H1 (cell line): ENCODE measurements at regions not wholly inside any gene's neighbourhood (a gene's known extent, or its start where the extent isn't known, plus 50 kb on each side); places are given as distances from the start of the nearest gene placed in this dataset.

ENCODE experiments used
- CTCF ChIA-PET: fragments of 300-600 bp; sonication (Branson Sonifier 250); formaldehyde crosslinking; loops from one replicate; lab custom pipeline; 2021; ENCODE audit not compliant: partially characterized antibody; lab: Charles Lee
- POLR2A ChIA-PET: fragments of 300-600 bp; sonication (Branson Sonifier 250); formaldehyde crosslinking; loops from one replicate; lab custom pipeline; 2021; ENCODE audit warnings: inconsistent platforms; ENCODE audit not compliant: partially characterized antibody; lab: Charles Lee
- DNase-seq, 2 experiments: peaks; one replicate each; pipeline versions ENCODE4 v3.0.0 to v3.0.0-alpha.2; 2010 to 2022; ENCODE audit warnings: low spot score in 2 of 2, low read depth in 1 of 2, mixed read lengths in 1 of 2
- FAIRE-seq: peaks from 2 replicates; lab custom pipeline; 2011; peaks lifted over from hg19 to GRCh38; lab: Jason Lieb, UNC
- H2AFZ ChIP-seq: 2 replicates; pipeline ENCODE4 v1.8.1; 2012; ENCODE audit warnings: low read length, inconsistent platforms
- H2AK5ac ChIP-seq: 2 replicates; pipeline ENCODE4 v1.6.1; 2013; ENCODE audit warnings: low read depth, low read length
- H2BK120ac ChIP-seq: replicated peaks from 2 replicates; pipeline ENCODE3; 2013; ENCODE audit warnings: low read depth, low read length, inconsistent platforms
- H2BK12ac ChIP-seq: 2 replicates; pipeline ENCODE4 v1.6.1; 2013; ENCODE audit warnings: low read depth, low read length
- H2BK15ac ChIP-seq: 2 replicates; pipeline ENCODE4 v1.6.1; 2013; ENCODE audit warnings: low read length
- H2BK20ac ChIP-seq: 2 replicates; pipeline ENCODE4 v1.6.1; 2013; ENCODE audit warnings: low read length
- H2BK5ac ChIP-seq: 2 replicates; pipeline ENCODE4 v1.6.1; 2013; ENCODE audit warnings: low read depth, low read length
- H3K14ac ChIP-seq: 2 replicates; pipeline ENCODE4 v1.6.1; 2013; ENCODE audit warnings: inconsistent platforms; ENCODE audit not compliant: insufficient read length
- H3K18ac ChIP-seq: 2 replicates; pipeline ENCODE4 v1.6.1; 2013; ENCODE audit warnings: low read length; ENCODE audit errors: extremely low read depth
- H3K23ac ChIP-seq: 2 replicates; pipeline ENCODE4 v1.6.1; 2013; ENCODE audit warnings: inconsistent platforms; ENCODE audit not compliant: insufficient read length
- H3K23me2 ChIP-seq: 2 replicates; pipeline ENCODE4 v1.6.1; 2013; ENCODE audit warnings: low read depth, low read length
- H3K27ac ChIP-seq: 2 replicates; pipeline ENCODE4 v1.6.1; 2011; ENCODE audit warnings: low read depth, low read length, inconsistent platforms
- H3K27me3 ChIP-seq, 4 experiments: replicated peaks in 1 of 4; 1 replicate in 1 of 4; 2 replicates in 3 of 4; pipeline versions ENCODE4 v1.6.1 to v1.8.1; 2011 to 2013; ENCODE audit warnings: low read length in 3 of 4, mild to moderate bottlenecking in 3 of 4, inconsistent platforms in 2 of 4, mixed read lengths in 2 of 4, moderate library complexity in 1 of 4; ENCODE audit not compliant: control insufficient read depth in 3 of 4, insufficient read depth in 3 of 4; ENCODE audit errors: extremely low read depth in 1 of 4
- H3K36me3 ChIP-seq, 4 experiments: 2 replicates each; pipeline versions ENCODE4 v1.6.1 to v1.8.1; 2011 to 2013; ENCODE audit warnings: mild to moderate bottlenecking in 4 of 4, low read length in 3 of 4, moderate library complexity in 2 of 4, control low read depth in 1 of 4, inconsistent platforms in 1 of 4; ENCODE audit not compliant: insufficient read depth in 4 of 4, control insufficient read depth in 2 of 4
- H3K4ac ChIP-seq: replicated peaks from 2 replicates; pipeline ENCODE3; 2013; ENCODE audit warnings: low read length, low read depth, mixed read lengths, inconsistent platforms; ENCODE audit not compliant: insufficient read length
- H3K4me1 ChIP-seq, 4 experiments: replicated peaks in 1 of 4; 1 replicate in 1 of 4; 2 replicates in 3 of 4; pipeline versions ENCODE4 v1.6.1 to v1.8.1; 2011 to 2013; ENCODE audit warnings: low read length in 3 of 4, inconsistent platforms in 2 of 4, mixed read lengths in 1 of 4; ENCODE audit not compliant: insufficient read depth in 4 of 4, control insufficient read depth in 3 of 4
- H3K4me2 ChIP-seq, 2 experiments: 2 replicates each; pipeline versions ENCODE4 v1.6.1 to v1.8.1; 2011 to 2013; ENCODE audit warnings: low read depth in 2 of 2, low read length in 2 of 2, control low read depth in 1 of 2, inconsistent platforms in 1 of 2, mild to moderate bottlenecking in 1 of 2; ENCODE audit not compliant: insufficient read depth in 1 of 2
- H3K4me3 ChIP-seq, 4 experiments: fragments of 200-600, 300-600 bp in 1 of 4; sonication (generic), shearing (Covaris generic), sonication (Bioruptor Twin) in 1 of 4; 2 replicates each; pipeline versions ENCODE4 v1.5.1 to v1.8.1; 2011 to 2016; ENCODE audit warnings: low read length in 4 of 4, low read depth in 3 of 4, control low read depth in 2 of 4, inconsistent platforms in 2 of 4, mild to moderate bottlenecking in 2 of 4, mixed read lengths in 1 of 4, moderate library complexity in 1 of 4; ENCODE audit not compliant: insufficient read depth in 2 of 4; ENCODE audit errors: extremely low read depth in 1 of 4
- H3K56ac ChIP-seq: replicated peaks from 2 replicates; pipeline ENCODE3; 2013; ENCODE audit warnings: low read depth, mild to moderate bottlenecking, mixed read lengths, low read length, inconsistent platforms; ENCODE audit not compliant: insufficient read length
- H3K79me1 ChIP-seq: 2 replicates; pipeline ENCODE4 v1.6.1; 2013; ENCODE audit warnings: low read depth, low read length, control low read depth
- H3K79me2 ChIP-seq, 2 experiments: 2 replicates each; pipeline versions ENCODE4 v1.6.1 to v1.8.1; 2012 to 2013; ENCODE audit warnings: low read length in 2 of 2, mild to moderate bottlenecking in 2 of 2, inconsistent platforms in 1 of 2; ENCODE audit not compliant: insufficient read depth in 2 of 2, control insufficient read depth in 1 of 2
- H3K9ac ChIP-seq, 4 experiments: replicated peaks in 1 of 4; 1 replicate in 1 of 4; 2 replicates in 3 of 4; pipeline versions ENCODE4 v1.6.1 to v1.8.1; 2011 to 2013; ENCODE audit warnings: low read depth in 3 of 4, low read length in 3 of 4, control low read depth in 2 of 4, mild to moderate bottlenecking in 2 of 4, moderate library complexity in 2 of 4, inconsistent platforms in 1 of 4; ENCODE audit errors: extremely low read depth in 1 of 4
- H3K9me3 ChIP-seq, 2 experiments: 2 replicates each; pipeline versions ENCODE4 v1.6.1 to v1.8.1; 2012 to 2013; ENCODE audit warnings: mild to moderate bottlenecking in 2 of 2, moderate library complexity in 2 of 2, control low read depth in 1 of 2, inconsistent platforms in 1 of 2, low read depth in 1 of 2, low read length in 1 of 2, mixed read lengths in 1 of 2; ENCODE audit not compliant: insufficient read depth in 2 of 2
- H4K20me1 ChIP-seq, 2 experiments: replicated peaks in 1 of 2; 2 replicates each; pipeline versions ENCODE3 to v1.8.1; 2011 to 2013; ENCODE audit warnings: inconsistent platforms in 2 of 2, low read length in 2 of 2, mild to moderate bottlenecking in 1 of 2; ENCODE audit not compliant: insufficient read depth in 2 of 2, control insufficient read depth in 1 of 2
- H4K5ac ChIP-seq: 2 replicates; pipeline ENCODE4 v1.6.1; 2013; ENCODE audit warnings: low read length, low read depth, mixed read lengths, inconsistent platforms; ENCODE audit not compliant: insufficient read length
- H4K8ac ChIP-seq: 2 replicates; pipeline ENCODE4 v1.8.0; 2013; ENCODE audit warnings: mild to moderate bottlenecking, moderate library complexity, low read length, inconsistent platforms; ENCODE audit not compliant: insufficient read depth; ENCODE audit errors: extremely low read depth
- H4K91ac ChIP-seq: replicated peaks from 2 replicates; pipeline ENCODE3; 2013; ENCODE audit warnings: low read length, mixed read lengths, inconsistent platforms; ENCODE audit not compliant: insufficient read length
- ATF3 ChIP-seq: IDR thresholded peaks from 2 replicates; pipeline ENCODE4 v1.6.1; 2011; ENCODE audit warnings: low read depth, mild to moderate bottlenecking, low read length; ENCODE audit not compliant: insufficient read depth
- BCL11A ChIP-seq, 2 experiments: IDR thresholded peaks; one replicate each; pipeline ENCODE4 v1.6.1; 2011; ENCODE audit warnings: low read depth in 2 of 2, low read length in 2 of 2, mild to moderate bottlenecking in 2 of 2
- BRCA1 ChIP-seq: IDR thresholded peaks from 2 replicates; pipeline ENCODE4 v1.6.1; 2012; ENCODE audit warnings: low read depth, low read length, improper control_type of control experiment
- CBX8 ChIP-seq: fragments of 300-800, 300-1000 bp; sonication (generic); IDR thresholded peaks from 2 replicates; pipeline ENCODE4 v1.7.1; 2016; ENCODE audit warnings: low read depth, low read length, borderline replicate concordance
- CREB1 ChIP-seq: IDR thresholded peaks from 2 replicates; pipeline ENCODE4 v1.6.1; 2012; ENCODE audit warnings: inconsistent platforms
- EGR1 ChIP-seq: IDR thresholded peaks from 2 replicates; pipeline ENCODE4 v1.6.1; 2011; ENCODE audit warnings: low read depth, low read length, borderline replicate concordance
- EZH2 ChIP-seq: fragments of 200-600 bp; sonication (generic); IDR thresholded peaks from 2 replicates; pipeline ENCODE4 v1.7.1; 2012; ENCODE audit warnings: low read depth, mild to moderate bottlenecking, moderate library complexity, low read length, inconsistent platforms; ENCODE audit not compliant: severe bottlenecking
- HDAC6 ChIP-seq: IDR thresholded peaks from one replicate; pipeline ENCODE4 v1.7.1; 2012; ENCODE audit warnings: low read depth, mild to moderate bottlenecking, inconsistent platforms, low read length, moderate library complexity
- KDM4A ChIP-seq: IDR thresholded peaks from one replicate; pipeline ENCODE4 v1.7.1; 2012; ENCODE audit warnings: low read depth, mild to moderate bottlenecking, moderate library complexity, low read length, inconsistent platforms; ENCODE audit not compliant: severe bottlenecking
- KDM5A ChIP-seq: fragments of 200-600 bp; IDR thresholded peaks from 2 replicates; pipeline ENCODE4 v1.7.1; 2012; ENCODE audit warnings: mild to moderate bottlenecking, low read length, inconsistent platforms, mixed read lengths
- NRF1 ChIP-seq: IDR thresholded peaks from 2 replicates; pipeline ENCODE4 v1.6.1; 2011; ENCODE audit warnings: mild to moderate bottlenecking, low read depth, low read length, improper control_type of control experiment
- USF2 ChIP-seq: IDR thresholded peaks from 2 replicates; pipeline ENCODE4 v1.6.1; 2011; ENCODE audit warnings: low read length, improper control_type of control experiment
- ZNF274 ChIP-seq: IDR thresholded peaks from 2 replicates; pipeline ENCODE4 v1.7.0; 2012; ENCODE audit warnings: low read length, borderline replicate concordance; ENCODE audit errors: extremely low read depth
- WGBS, 2 experiments: shearing (Covaris generic) in 1 of 2; methylation state at CpG; one replicate each; pipeline versions ENCODE4 v1.1.6 to v1.1.7; 2013 to 2015; ENCODE audit warnings: low lambda C conversion rate in 2 of 2, mixed read lengths in 2 of 2, inconsistent platforms in 1 of 2, low coverage in 1 of 2, missing lambda C conversion rate in 1 of 2; ENCODE audit not compliant: insufficient replicate concordance in 2 of 2, insufficient coverage in 1 of 2, insufficient read length in 1 of 2; ENCODE audit errors: extremely low coverage in 1 of 2, missing lambda C conversion rate in 1 of 2; 5-methylcytosine and 5-hydroxymethylcytosine counted together

GRCh38 chr2:239744706-239745340 is 280.3 kb downstream of the NDUFA10 start:
- ChIA-PET POLR2A (no interaction called here), CTCF (no interaction called here)
- no peak overlapping the region for H3K23ac ChIP-seq
- no peak overlapping the region for H3K14ac ChIP-seq
- no peaks in the 10 kb centered on the region for H3K9me3 ChIP-seq
- H3K4me2 ChIP-seq = no peak overlapping the region
- H3K4ac ChIP-seq = no peak overlapping the region
- WGBS, 2 experiments = 92% methylated on average over 16 of the region's 22 CpGs; no CpG with 5 or more reads in 1 of the 2 experiments
- H4K20me1 ChIP-seq = no peaks in the 10 kb centered on the region
- no peak overlapping the region for H3K9ac ChIP-seq
- no peak overlapping the region for H4K5ac ChIP-seq
- no peaks in the 10 kb centered on the region for H3K4me1 ChIP-seq
- no peak overlapping the region for H4K91ac ChIP-seq
- no peak overlapping the region for H3K4me3 ChIP-seq
- no peak overlapping the region for H3K27ac ChIP-seq
- no peaks in the 10 kb centered on the region for H3K23me2 ChIP-seq
- H2BK120ac ChIP-seq = no peak overlapping the region
- no peak overlapping the region for H3K18ac ChIP-seq
- no peak overlapping the region for H3K56ac ChIP-seq
- H3K79me1 ChIP-seq = no peaks in the 10 kb centered on the region
- no peaks in the 10 kb centered on the region for H3K36me3 ChIP-seq
- H2BK12ac ChIP-seq = no peak overlapping the region
- H2BK15ac ChIP-seq = no peak overlapping the region
- no peaks in the 10 kb centered on the region for H3K79me2 ChIP-seq
- H3K27me3 ChIP-seq = no peaks in the 10 kb centered on the region
- no peak overlapping the region for H2BK20ac ChIP-seq
- no peak overlapping the region for H2BK5ac ChIP-seq
- no peak overlapping the region for H2AFZ ChIP-seq
- no peak overlapping the region for H2AK5ac ChIP-seq
- DNase-seq (no peak), FAIRE-seq (no peak)
- H4K8ac ChIP-seq = no peak overlapping the region
- TF ChIP-seq KDM4A = no peak
- no peak for TF ChIP-seq KDM5A
- no peak for TF ChIP-seq NRF1
- no peak for TF ChIP-seq ATF3
- no peak for TF ChIP-seq EZH2
- TF ChIP-seq BRCA1 = no peak
- TF ChIP-seq BCL11A (IDR thresholded peaks at IDR 0.05; ENCODE audit: low read depth in 2 of 2, low read length in 2 of 2) = no peak
- TF ChIP-seq CREB1 = no peak
- TF ChIP-seq USF2 = no peak
- TF ChIP-seq HDAC6 = no peak
- no peak for TF ChIP-seq CBX8
- no peak for TF ChIP-seq EGR1
- no peak for TF ChIP-seq ZNF274
